ENCODE measurements at regions not wholly inside any gene's neighbourhood (a gene's known extent, or its start where the extent isn't known, plus 50 kb on each side); places are given as distances from the start of the nearest gene placed in this dataset.

- TF ChIP-seq POLR2A (IDR thresholded peaks at IDR 0.05; ENCODE audit: low read length) (no peak), EP300 (IDR thresholded peaks at IDR 0.05) (no peak), CTCF (IDR thresholded peaks at IDR 0.05) (no peak), REST (IDR thresholded peaks at IDR 0.05) (no peak), RNF2 (IDR thresholded peaks at IDR 0.05; ENCODE audit: borderline replicate concordance, low read depth) (no peak), ZSCAN20 (CRISPR knock-in tag; IDR thresholded peaks at IDR 0.05) (no peak)
These were observed 156.5 kb upstream of the MED14 start for GRCh38 chrX:40891798-40892197.

Data from A549 (cell line).